GM23248 (cell line): ENCODE measurements at regions not wholly inside any gene's neighbourhood (a gene's known extent, or its start where the extent isn't known, plus 50 kb on each side); places are given as distances from the start of the nearest gene placed in this dataset.

ENCODE experiments used
- EZH2 ChIP-seq: fragments of 200-600 bp; sonication (generic); IDR thresholded peaks from 2 replicates; pipeline ENCODE4 v1.6.1; 2018; ENCODE audit warnings: antibody characterized with exemption, mild to moderate bottlenecking; ENCODE audit not compliant: insufficient read depth, poor library complexity, severe bottlenecking
- EZH2phosphoT487 ChIP-seq: fragments of 200-600 bp; sonication (generic); IDR thresholded peaks from 2 replicates; pipeline ENCODE4 v1.6.1; 2018; ENCODE audit warnings: antibody characterized with exemption, moderate library complexity, mild to moderate bottlenecking, low read depth; ENCODE audit not compliant: insufficient read depth

DNA sequence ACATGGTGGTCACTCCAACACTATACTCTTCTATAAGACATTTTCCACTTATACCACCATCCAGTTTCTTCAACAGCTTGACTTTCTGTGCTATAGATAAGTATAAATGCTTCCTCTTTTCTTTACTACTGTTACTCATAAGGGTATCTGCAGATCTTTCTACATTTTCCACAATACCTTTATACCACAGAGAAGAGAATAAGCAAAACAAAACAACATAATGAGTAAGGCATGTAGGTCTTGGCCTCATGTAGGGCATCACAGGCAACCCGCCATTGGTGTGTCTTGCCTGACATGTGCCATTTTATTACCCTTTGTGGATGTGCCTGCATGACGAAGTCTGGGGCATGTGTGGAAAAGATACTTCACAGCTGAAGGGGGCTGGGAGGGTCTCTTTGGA is 265.3 kb upstream of the STARD13 start:
- TF ChIP-seq EZH2: no peak
- no peak for TF ChIP-seq EZH2phosphoT487
